ENCODE measurements at regions not wholly inside any gene's neighbourhood (a gene's known extent, or its start where the extent isn't known, plus 50 kb on each side); places are given as distances from the start of the nearest gene placed in this dataset.

GRCh38 chr12:46472144-46472705 is 99.7 kb upstream of the SLC38A2 start:
- TF ChIP-seq POLR2A (IDR thresholded peaks at IDR 0.05; ENCODE audit: low read depth, low read length), result no peak
- TF ChIP-seq TAF1 (IDR thresholded peaks at IDR 0.05; ENCODE audit: low read depth, low read length), result no peak

Measured in GM12891 (cell line).